Stimulated activated CD4-positive, alpha-beta T cell treated with anti-CD3 and anti-CD28 coated beads, Interleukin-15, amount 100 ng/mL, for 1 hour (primary cell): ENCODE measurements at regions not wholly inside any gene's neighbourhood (a gene's known extent, or its start where the extent isn't known, plus 50 kb on each side); places are given as distances from the start of the nearest gene placed in this dataset.

Source experiments
- DNase-seq, 2 donors: peaks; one replicate each; pipeline ENCODE4 v3.0.0-alpha.2; 2020; ENCODE audit warnings: low read depth in 1 of 2, low spot score in 1 of 2

DNA sequence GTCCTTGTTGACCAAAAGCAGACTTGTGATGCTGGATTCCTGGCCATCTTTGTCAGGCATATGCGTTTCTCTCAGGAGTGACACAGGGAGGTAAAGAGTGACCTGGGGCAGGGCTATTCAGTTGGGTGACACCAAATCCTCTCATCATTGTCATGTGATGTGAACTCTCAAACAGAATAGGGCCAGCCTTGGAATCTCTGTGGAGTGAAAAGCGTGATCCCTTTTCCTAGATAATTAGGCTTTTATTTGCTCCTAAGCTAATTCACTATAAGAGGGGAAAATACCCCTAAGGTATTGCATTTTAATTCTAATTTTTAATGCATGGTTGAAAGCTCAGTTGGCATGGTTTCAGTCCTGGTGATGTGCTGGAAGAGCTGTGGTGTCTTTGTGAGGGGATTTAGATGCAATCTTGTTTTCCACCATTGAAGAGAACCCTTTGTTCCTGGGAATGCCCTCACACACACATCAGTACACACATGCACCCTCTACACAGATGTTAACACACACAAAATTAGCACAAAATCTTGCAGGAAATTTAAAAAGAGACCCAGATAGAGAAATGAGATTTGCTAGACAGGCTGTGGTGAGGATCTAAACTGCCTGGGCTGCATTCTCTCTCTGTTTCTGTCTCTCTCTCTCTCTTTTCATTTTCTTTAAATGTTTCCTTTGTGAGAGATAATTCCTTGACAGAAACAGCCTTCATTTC lies 349.9 kb downstream of the TSN start:
- no peak for DNase-seq

DNA sequence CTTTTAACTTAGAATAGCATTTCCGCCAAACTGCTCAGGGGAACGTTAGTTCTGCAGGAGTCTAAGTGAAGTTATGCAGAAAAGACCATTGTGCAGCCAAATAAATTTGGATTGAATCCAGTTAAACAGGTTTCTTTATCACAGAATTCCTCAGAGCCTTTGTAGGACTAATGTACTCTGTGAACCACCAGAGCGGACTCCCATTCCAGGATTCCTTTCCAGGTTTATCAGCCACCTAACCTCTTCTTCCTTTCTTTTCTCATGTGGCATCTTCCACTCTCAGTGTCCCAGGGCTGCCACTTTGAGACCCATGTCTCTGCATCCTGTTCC lies 350.4 kb downstream of the TSN start:
- DNase-seq, result no peak

DNA sequence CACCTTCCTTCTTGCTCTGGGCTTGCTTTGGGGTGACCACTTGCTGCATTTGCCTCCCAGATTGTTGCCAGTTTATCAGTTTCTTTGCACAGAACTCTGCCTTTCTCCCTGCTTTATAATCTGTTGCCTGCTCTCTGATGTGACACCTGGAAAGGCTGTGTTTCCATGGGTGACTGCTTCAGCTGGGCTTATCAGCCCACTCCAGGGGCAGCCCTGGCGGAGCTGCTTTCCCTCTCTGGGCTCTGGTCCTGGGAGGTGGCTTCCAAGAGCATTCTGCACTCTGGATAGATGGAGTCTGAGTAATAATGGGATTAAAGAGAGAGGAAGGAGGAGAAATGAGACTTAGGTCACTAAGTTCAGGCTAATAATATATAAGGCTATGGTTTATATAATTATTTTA lies 352.7 kb downstream of the TSN start:
- no peak for DNase-seq

DNA sequence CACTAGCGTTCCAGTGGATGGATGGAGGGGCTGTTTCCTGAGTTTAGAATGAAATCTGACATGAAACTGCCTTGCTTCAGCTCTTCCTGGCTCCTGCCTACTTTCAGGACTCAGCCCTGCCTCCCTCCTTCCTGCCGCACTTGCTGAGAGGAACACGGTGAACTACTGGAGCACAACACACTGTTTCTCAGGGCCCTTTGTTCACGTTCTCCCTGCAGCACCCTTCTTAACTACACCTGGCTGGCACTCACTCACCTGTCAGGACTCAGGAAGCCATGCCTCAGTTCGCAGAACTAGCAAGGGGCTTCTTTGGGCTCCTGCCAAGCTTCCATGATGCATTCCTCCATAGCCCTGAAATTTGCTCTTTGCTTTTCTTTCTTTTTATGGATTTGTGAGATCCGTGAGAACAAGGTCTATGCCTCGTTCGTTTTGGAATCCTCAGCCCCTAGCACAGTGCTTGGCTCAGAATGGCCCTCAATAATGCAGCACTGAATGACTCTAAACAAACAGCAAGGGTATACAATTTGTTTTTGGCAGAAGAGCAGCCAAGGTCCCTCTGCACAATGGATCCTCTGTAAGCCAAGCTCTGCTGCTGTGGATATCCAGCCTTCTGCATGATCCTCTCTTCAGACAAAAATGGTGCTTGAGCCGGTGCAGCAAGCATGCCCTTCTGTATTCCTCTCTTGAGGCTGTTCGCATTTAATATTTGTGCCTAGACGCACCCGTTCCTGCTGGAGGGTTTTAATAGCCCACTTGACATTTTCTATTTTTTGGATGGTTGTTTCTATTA lies 357.0 kb downstream of the TSN start:
- no peak for DNase-seq

DNA sequence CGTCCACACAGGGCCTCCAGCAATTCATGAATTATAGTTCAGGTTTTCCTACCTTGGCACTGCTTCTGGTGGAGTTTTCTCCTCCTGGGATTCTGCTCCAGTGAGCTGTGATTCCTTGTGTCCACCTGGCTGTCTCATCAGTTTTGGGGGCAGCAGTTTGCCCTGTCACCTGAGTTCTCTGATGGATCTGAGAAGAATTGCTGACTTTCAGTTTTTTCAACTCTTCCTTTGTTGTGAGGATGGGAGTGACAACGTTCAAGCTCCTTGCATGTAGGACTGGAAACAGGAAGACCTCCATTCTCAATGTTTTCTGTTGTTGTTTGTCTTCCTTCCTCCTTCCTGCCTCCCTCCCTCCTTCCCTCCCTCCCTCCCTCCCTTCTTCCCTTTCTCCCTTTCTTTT lies 359.0 kb downstream of the TSN start:
- DNase-seq, result no peak

DNA sequence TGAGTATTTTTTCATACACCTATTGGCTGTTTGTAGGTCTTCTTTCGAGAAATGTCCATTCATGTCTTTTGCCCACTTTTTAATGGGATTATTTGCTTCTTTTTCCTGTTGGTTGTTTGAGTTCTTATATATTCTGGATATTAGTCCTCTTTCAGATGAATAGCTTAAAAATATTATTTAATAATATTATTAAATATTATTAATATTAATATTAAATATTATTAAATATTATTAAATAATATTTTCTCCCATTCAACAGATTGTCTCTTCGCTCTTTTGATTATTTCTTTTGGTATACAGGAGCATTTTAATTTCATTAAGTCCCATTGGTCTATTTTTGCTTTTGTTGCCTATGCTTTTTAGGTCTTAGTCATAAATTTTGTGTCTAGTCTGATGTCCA lies 361.9 kb downstream of the TSN start:
- DNase-seq, result no peak

DNA sequence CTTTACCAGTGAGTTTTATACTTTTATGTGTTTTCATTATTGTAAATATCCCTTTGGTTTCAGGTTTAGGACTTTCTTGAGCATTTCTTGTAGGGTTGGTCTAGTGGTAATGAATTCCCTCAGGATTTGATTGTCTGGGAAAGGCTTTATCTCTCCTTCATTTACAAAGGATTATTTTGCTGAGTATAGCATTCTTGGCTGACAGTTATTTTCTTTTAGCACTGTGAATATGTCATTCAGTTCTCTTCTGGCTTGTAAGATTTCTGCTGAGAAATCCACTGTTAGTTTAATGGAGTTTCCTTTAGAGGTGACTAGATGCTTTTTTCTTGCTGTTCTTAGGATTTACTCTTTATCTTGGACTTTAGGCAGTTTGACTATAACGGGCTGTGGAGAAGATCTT lies 373.9 kb downstream of the TSN start:
- DNase-seq, result no peak

DNA sequence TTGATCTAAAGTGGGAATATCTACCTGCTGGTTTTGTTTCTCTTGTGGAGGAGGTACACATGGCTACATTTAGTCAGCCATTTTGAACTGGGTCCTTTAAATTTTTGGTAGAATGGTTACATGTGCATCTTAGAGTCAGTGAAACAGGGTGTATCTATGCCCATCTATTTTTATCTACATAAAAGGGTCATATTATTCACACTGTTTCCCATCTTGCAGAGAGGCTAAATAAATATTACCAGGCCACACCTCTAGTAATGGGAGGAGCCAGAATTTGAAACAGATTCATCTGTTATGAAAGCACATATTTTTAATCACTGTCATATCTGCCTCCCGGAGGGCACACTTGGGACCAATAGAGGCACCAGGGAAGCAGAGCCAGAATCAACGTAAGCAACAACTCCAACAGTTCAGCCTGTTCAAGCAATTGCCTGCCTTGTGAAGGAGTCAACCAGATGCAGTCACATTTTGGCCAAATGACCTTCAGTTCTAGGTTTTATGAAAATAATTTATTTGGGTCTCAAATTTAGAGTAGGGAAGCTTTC lies 376.8 kb downstream of the TSN start:
- DNase-seq, result no peak

DNA sequence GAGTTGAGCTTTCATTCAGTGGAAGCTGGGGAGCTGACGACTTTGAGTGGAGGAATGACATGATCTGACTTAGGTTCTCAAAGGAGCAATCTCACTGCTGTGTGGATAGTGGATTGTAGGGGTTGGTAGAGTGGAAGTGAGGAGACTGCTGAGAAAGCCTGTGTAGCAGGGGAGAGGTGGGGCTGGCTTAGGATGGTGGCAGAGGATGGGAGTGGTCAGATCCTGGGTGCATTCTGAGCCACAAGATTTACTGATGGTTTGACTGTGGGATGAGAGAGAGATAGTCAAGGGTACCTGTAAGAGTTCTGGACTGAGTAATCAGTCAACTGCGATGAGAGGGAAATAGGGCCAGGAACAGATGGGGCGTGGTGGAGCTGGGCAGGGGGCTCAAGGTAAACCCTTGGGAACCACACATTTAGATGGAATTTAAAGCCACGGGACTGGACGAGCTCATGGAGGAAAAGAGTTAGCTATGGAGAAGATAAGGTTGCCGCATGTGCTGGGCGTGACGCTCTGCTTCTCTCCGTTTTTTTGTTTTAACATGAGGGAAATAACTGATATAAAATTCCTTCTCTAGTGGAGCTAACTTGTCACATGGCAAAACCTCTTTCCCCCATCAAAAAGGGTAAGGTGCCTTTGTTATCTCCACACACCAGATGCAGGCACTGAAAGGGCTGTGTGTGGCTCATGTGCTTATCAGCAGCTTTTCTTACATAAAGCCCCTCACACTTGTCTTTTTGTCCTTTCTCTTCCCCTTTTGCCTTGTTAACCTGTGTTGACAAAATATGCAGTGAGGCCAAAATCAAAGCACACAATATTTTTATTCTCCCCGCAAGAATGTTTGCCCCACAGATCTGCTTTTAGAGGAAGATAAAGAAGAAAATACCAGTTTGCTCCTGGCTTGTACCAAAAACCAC lies 379.8 kb downstream of the TSN start:
- DNase-seq, result no peak

DNA sequence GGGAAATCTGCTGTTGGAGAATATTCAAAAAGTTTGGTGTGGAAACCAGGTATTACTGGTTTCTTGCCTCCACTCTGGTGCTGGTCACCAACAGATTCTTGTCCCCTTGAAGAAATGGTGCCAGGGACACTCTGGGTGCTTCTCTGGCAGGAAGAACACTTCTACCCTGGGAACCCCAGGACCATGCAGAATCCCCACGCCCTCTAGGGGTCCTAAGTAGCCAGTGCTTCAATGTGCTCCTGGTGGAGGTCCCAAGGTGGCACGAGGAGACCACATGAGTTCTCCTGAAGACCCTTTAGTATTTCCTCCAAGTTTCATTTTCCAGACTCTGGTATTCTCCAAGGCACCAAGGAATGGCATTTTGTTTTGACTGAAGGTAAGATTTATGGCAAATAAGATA lies 380.6 kb downstream of the TSN start:
- DNase-seq, result no peak

DNA sequence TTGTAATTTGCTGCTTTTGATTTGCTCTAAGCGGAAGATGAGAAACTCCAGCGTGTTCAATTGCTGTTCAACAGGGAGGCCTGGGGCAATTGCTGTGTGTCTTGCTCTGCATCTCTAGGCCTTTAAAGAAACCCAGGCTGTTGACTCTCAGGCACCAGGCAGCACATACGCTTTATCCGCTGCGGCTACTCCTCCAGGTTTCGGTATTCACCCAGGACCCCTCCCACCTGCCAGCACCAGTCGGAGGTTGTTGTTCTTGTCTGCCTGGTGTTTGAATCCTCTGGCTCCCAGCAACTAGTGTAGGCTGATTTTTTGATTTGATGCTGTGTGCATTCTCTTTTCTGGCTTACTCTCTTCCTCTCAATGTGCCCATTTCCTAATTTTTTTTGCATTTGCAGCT lies 383.1 kb downstream of the TSN start:
- DNase-seq, result no peak

DNA sequence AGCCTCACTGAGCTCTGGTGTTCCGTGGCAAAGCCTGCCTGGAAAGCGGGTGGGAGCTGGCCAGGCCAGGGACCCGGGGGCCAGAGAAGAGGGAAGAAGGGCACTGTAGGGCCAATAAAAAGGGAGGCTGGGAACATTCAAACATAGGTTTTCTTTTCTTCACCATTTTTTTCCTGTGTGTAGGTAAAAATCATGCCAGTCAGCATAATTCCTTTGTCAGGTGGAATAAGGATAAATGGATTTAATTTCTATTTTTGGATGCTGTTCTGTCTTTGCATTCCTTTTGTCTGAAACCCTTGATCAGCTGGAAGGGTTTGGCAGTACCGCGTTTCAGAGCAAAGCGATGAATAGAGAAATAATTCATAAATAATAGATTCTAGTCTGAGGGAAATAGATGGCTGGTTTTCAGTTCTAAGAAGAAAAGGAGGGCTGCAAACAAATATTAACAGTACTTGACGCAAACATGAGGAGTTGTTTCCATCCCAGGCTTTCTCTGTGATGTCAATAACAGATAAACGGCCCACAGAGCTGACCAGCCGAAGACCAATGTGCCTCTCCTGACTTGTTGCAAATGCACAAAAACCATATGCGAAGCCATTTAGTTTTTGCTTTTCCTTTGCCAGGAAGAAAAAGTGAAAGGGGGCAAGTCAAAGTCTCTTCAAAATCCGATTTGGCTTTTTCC lies 384.4 kb downstream of the TSN start:
- DNase-seq, result no peak

DNA sequence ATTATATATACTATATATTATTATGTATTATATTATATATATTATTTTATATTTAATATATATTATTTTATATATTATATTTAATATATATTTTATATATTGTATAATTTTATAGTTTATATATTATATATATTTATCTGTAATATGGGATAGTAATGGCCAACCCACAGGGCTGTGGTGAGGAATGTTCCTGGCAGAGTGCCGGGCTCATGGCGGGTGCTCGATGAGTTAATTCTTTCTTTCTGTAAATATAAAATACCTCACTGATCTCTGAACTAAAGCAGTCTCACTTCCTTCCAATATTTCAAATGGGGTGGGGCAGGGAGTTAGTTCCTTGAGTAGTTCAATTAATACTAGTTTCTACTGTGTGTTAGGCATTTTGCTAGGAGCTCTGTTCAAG lies 389.4 kb downstream of the TSN start:
- DNase-seq, result no peak

DNA sequence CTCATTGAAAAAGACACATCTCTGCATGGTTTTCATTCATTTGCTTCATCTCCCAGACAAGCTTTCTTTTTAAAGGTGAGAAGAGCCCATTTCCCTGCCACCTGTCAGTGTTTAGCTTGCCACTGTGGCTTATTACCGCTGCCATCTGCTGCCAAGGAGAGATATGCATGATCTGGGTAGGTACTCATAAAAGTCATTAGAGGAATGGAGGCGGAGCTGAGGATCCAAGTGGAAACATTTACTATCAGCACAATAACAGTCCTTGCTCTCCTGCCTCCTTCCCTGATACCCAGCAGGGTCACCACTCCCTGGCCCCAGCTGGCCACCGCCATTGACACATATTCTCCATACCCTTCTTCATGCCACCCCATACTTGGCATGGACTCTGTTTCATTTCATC lies 390.4 kb downstream of the TSN start:
- DNase-seq, result no peak

DNA sequence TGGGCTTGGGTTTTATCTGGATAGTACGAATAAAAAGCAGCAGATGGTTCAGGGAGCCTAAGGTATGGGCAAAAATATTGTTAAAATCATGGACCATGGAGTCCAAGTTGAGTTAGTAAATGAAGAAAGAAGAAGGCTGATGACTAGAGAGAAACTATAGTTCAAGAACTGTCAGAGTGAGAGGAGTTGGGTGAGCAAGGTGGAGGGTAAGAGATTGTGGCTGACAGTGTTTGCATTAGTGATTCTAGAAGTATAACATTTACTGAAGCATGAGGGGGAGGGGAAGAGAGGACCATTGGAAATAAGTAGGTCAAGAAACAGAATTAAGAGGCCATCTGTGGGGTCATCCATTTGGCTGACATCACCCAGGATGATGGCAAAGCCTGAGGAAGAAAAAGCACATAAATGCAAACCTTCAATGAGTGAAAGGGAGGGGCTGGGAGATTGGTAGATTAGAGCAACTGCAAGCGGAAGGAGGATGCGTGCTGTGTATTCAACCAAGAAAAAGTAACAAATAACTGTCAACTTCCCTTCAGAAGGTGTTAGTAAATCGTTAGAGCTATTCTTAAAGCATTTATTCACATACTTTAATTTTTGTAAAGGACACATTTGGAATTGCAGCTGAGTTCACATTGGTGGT lies 392.8 kb downstream of the TSN start:
- no peak for DNase-seq

DNA sequence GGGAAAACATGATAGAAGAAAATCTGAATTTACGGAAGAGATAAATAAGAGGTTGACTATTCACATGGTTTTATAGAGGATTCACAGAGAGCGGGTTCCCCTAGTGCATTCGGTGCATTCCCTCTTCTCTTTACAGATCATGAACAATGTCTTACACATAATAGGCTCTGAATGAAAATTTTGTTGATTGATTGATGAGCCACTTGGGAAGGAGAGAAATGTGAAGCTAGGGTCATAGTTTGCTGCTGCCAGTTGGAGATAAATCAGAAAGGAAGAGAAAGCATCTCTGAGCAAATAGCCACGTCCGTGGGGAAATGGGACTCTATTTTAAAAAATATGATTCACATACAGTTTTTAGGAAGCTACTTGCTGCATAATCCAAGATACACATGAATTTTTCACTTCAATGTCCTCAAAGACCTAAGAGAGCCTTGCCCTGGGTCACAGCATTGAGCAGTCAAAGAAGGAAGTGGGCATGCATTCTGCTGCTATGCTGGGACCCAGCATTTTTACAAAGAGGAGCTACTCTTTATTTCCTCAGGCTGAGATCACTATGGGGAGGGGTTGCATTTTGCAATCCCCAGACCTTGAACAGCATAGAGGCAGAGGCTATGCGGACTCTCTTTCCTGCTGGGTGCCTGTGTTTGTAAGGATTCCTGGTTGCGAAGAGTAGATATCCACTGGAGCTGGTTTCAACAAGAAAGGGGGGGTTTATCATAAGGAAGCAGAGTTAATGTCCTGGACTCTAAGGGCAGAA lies 395.3 kb downstream of the TSN start:
- DNase-seq, result no peak

DNA sequence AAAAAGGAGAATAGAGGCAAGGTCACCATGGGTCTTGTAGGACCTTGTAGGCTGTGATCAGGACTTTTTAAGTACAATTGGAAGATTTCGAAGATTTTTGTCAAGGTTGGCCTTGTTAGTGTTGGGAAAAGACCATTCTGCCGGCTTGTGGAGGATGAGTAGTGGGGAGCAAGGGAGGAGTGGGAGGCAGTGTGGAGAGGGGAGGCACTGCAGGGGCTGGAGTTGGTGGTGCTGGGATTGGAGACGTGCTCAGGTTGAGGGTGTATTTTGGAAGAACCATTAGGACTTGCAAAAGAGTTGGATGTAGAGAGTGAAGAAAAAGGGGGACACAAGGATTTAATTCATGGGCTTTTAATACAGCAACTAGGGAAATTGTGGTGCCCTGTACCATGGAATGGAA lies 397.1 kb downstream of the TSN start:
- DNase-seq, result no peak

DNA sequence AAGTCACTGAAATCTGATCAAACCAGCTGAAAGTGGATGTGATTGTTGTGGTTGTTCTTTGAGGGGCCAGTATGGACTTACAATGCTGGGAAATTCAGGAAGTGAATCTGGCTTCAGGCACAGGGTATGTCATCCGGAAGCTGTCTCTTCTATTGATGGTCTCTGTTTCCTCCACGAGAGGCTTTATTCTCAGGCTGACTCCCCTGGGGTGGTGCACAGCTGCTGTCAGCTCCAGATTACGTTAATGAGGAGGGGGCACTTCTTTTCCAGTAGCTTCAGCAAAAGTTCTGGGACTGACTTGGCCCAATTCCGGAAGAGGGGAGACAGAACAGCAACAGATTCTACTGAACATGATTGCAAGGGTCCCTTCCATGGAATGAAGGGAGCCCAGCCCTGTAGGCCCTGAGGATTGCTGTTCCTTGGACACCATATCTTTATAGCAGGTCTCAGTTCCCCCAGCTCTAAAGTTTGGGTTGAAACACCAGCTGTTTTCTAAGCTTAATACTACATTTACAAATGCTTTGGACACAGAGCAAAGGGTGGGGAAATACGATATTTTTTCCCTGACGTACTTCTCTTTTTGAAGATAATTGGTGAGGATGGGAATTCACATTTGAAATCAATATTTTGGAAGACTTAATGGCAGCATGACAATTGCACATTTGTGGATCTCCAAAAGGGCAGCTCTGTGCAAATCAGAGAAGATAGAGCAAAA lies 400.9 kb downstream of the TSN start:
- no peak for DNase-seq

DNA sequence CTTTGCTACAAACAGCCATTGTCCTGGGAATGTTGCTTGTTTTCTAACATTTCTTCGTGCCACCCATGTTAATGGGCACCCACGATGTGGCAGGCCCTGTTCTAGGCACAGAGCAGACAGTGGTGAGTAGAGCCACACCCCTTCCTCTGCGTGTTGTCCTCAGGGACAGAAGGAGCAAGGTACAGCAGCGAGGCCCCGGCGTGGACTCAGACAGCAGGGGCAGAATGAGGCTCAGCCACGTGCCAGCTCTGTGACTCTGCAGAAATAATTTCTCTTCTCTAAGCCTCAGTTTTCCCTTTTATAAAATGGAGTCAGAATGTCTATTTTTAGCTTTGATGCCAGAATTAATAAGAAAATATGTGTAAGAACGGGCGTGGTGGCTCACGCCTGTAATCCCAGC lies 401.7 kb downstream of the TSN start:
- DNase-seq, result no peak
